T-helper 2 cell (primary cell): ENCODE measurements at regions not wholly inside any gene's neighbourhood (a gene's known extent, or its start where the extent isn't known, plus 50 kb on each side); places are given as distances from the start of the nearest gene placed in this dataset.
A peak's percentile ranks its signal among the peaks of the same experiment; 100 is the strongest.

Experiments
- DNase-seq, 5 experiments: peaks; one replicate each; pipeline versions ENCODE4 v3.0.0 to v3.0.0-alpha.2; 2012 to 2022

GRCh38 chr1:209207701-209208286 lies 375.7 kb upstream of the CAMK1G start:
- peak in 1 of 5 experiments; percentile 10 for DNase-seq

GRCh38 chr1:209208648-209209047 lies 374.9 kb upstream of the CAMK1G start:
- DNase-seq, result no peak

- DNase-seq, result no peak
Observed at GRCh38 chr1:209213989-209214388, 369.5 kb upstream of the CAMK1G start.

GRCh38 chr1:209215826-209216225 lies 367.7 kb upstream of the CAMK1G start:
- no peak for DNase-seq

GRCh38 chr1:209218113-209218512 lies 365.4 kb upstream of the CAMK1G start:
- DNase-seq, result no peak

GRCh38 chr1:209218981-209219380 lies 364.5 kb upstream of the CAMK1G start:
- no peak for DNase-seq

- DNase-seq, result no peak
Observed at GRCh38 chr1:209219791-209220524, 363.6 kb upstream of the CAMK1G start.

- DNase-seq, result no peak
Observed at GRCh38 chr1:209222826-209223225, 360.7 kb upstream of the CAMK1G start.

GRCh38 chr1:209223791-209224190 lies 359.7 kb upstream of the CAMK1G start:
- no peak for DNase-seq

- no peak for DNase-seq
Observed at GRCh38 chr1:209224886-209225285, 358.6 kb upstream of the CAMK1G start.

GRCh38 chr1:209227171-209227570 lies 356.3 kb upstream of the CAMK1G start:
- DNase-seq, result no peak

GRCh38 chr1:209227941-209228340 lies 355.6 kb upstream of the CAMK1G start:
- no peak for DNase-seq

GRCh38 chr1:209229494-209230061 lies 353.9 kb upstream of the CAMK1G start:
- no peak for DNase-seq

GRCh38 chr1:209230314-209230713 lies 353.2 kb upstream of the CAMK1G start:
- DNase-seq, result no peak

- DNase-seq, result no peak
Observed at GRCh38 chr1:209231476-209232156, 351.9 kb upstream of the CAMK1G start.

GRCh38 chr1:209232197-209232596 lies 351.3 kb upstream of the CAMK1G start:
- DNase-seq, result no peak

- DNase-seq, result no peak
Observed at GRCh38 chr1:209232759-209233158, 350.8 kb upstream of the CAMK1G start.

- no peak for DNase-seq
Observed at GRCh38 chr1:209235166-209235565, 348.3 kb upstream of the CAMK1G start.

GRCh38 chr1:209238356-209238755 lies 345.2 kb upstream of the CAMK1G start:
- DNase-seq, result no peak

- DNase-seq, result no peak
Observed at GRCh38 chr1:209240351-209240750, 343.2 kb upstream of the CAMK1G start.

GRCh38 chr1:209241487-209241886 lies 342.0 kb upstream of the CAMK1G start:
- DNase-seq, result no peak

GRCh38 chr1:209248649-209249279 lies 334.8 kb upstream of the CAMK1G start:
- DNase-seq, result peak in 2 of 5 experiments; percentile 12 to 41

GRCh38 chr1:209249280-209249670 lies 334.2 kb upstream of the CAMK1G start:
- DNase-seq, result no peak
